Effector memory CD4-positive, alpha-beta T cell (primary cell): ENCODE measurements at regions not wholly inside any gene's neighbourhood (a gene's known extent, or its start where the extent isn't known, plus 50 kb on each side); places are given as distances from the start of the nearest gene placed in this dataset.

Experiments used
- DNase-seq, 3 donors: peaks; one replicate each; pipeline ENCODE4 v3.0.0-alpha.2; 2020
- H3K27ac ChIP-seq: 2 replicates; pipeline ENCODE4 v1.7.0; 2013; ENCODE audit warnings: mild to moderate bottlenecking, low read length, moderate library complexity; ENCODE audit not compliant: insufficient read depth, poor library complexity, severe bottlenecking
- H3K27me3 ChIP-seq: replicated peaks from 2 replicates; pipeline ENCODE4 v1.7.0; 2013; ENCODE audit warnings: mild to moderate bottlenecking, low read length; ENCODE audit not compliant: insufficient read depth, control insufficient read depth, poor library complexity, severe bottlenecking
- H3K36me3 ChIP-seq: 2 replicates; pipeline ENCODE4 v1.7.0; 2013; ENCODE audit warnings: mild to moderate bottlenecking, low read length, moderate library complexity; ENCODE audit not compliant: control insufficient read depth, insufficient read depth
- H3K4me1 ChIP-seq: 2 replicates; pipeline ENCODE4 v1.7.0; 2013; ENCODE audit warnings: low read length, mild to moderate bottlenecking; ENCODE audit not compliant: control insufficient read depth, insufficient read depth, poor library complexity, severe bottlenecking
- H3K4me3 ChIP-seq: 2 replicates; pipeline ENCODE4 v1.7.0; 2013; ENCODE audit warnings: low read length, low read depth, mild to moderate bottlenecking; ENCODE audit not compliant: insufficient read depth, poor library complexity, severe bottlenecking
- H3K9me3 ChIP-seq: 2 replicates; pipeline ENCODE4 v1.7.0; 2013; ENCODE audit warnings: mild to moderate bottlenecking, low read length, moderate library complexity; ENCODE audit not compliant: control insufficient read depth

DNA sequence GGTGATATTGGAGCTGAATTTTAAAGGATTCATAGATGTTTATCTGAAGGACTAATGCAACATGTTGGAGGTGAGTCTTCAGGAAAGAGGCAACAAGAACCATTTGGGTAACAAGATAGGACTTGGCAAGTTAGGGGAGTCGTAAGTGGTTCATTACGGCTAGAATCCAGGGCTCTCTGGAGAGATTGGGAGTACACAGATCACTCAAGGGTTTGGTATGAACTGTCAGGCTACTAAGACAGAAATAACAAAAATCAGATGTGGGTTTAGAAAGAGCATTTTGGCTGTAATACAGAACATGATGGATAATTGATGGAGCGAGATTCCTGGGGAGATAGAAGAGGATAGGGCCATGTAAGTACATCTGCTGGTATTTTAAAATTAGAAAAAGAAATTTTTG is 86.3 kb upstream of the ESR1 start:
- H3K4me3 ChIP-seq, result no peak overlapping the region
- no peaks in the 10 kb centered on the region for H3K9me3 ChIP-seq
- no peak overlapping the region for H3K27ac ChIP-seq
- H3K27me3 ChIP-seq, result no peaks in the 10 kb centered on the region
- no peak for DNase-seq
- H3K36me3 ChIP-seq, result no peaks in the 10 kb centered on the region
- H3K4me1 ChIP-seq, result peaks cover 5% of the 10 kb centered on the region

DNA sequence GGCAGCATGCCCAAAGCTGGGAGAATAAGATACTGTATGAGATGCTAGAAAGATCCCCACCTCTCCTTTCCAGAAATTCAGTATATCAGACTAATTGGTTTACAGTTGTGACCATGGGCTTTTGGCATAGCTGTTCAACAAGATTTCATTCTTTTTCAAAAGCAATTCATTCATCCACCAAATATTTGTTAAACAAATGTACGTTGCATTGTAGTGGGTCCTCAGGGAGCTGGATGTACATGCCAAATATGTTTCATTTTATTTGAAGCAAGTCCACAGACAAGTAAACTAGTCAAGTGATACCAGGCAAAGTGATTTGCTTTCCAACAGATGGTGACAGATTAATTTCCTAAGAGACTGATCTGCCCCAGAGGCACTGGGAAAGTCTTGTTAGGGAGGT is 85.8 kb upstream of the ESR1 start:
- Histone ChIP-seq H3K27ac (no peak overlapping the region), H3K4me1 (peaks cover under 1% of the 10 kb centered on the region), H3K9me3 (no peaks in the 10 kb centered on the region), H3K4me3 (no peak overlapping the region), H3K27me3 (no peaks in the 10 kb centered on the region), H3K36me3 (no peaks in the 10 kb centered on the region)
- no peak for DNase-seq

DNA sequence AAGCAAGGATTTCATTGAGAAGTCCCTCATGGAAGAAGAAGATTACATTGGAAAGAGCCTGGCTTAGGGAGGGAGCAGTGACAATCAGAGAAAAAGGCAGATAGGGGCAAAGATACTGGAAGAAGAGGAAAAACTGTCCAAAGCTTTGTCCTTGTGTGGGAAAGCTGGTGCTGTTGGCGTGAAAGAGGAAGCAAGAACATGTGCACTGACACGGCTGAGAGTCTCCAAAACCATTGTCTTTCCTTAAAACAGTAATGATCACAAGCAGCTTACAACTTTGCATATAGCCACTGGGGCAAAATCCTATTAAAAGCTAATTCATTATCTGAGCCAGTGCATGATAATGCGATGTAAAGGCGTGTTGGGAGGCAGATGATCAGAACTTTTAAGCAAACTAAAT is 85.1 kb upstream of the ESR1 start:
- Histone ChIP-seq H3K4me1 (no peaks in the 10 kb centered on the region), H3K4me3 (no peak overlapping the region), H3K9me3 (no peaks in the 10 kb centered on the region), H3K27ac (no peak overlapping the region), H3K36me3 (no peaks in the 10 kb centered on the region), H3K27me3 (no peaks in the 10 kb centered on the region)
- no peak for DNase-seq

DNA sequence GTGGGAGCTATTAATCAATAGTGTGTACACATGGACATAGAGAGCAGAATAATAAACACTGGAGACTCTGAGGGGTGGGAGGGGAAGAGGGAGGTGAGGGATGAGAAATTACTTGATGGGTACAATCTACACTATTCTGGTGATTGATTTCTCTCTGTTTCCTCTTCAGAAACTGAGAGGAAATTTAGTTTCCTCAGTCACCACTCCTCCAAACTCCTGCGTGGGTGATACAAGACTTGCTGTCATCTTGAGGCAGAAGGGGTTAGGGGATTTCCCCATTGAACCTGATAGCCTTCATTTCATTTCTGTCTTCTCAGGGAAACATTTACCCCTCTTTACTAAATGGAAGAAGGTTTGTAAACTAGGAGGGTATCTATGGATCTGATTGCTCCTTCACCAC is 84.3 kb upstream of the ESR1 start:
- DNase-seq, result no peak
- no peaks in the 10 kb centered on the region for H3K27me3 ChIP-seq
- no peak overlapping the region for H3K4me3 ChIP-seq
- no peaks in the 10 kb centered on the region for H3K36me3 ChIP-seq
- H3K4me1 ChIP-seq, result no peaks in the 10 kb centered on the region
- no peak overlapping the region for H3K27ac ChIP-seq
- no peaks in the 10 kb centered on the region for H3K9me3 ChIP-seq

DNA sequence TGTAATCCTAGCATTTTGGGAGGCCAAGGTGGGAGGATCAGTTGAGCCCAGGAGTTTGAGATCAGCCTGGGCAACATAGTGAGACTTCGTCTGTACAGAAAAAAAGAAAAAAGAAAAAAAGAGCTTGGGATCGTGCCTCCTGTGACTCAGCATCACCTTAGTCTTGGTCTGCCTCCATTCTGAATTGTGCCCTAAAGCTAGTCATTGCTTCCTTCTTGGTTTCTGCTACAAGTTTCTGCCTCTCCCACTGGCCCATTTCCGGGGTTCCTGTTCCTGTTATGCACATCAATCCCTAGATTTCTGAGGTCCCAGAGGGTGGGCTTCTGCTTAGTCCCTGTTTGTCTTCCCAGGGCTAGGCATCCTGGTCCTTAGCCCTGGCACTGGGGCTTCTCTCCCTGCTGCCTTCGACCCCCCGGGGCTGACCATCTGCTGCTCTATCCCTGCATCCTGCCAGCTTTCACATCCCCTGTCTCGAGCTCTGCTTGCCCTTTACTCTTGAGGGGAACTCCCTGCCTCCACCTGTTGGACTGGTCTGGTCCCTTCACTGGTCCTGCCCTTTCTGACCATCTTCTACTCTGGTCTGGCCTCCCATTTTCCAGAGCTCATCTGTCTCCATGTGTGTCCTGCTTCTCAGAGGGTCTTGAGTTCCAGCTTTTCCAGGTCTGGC is 77.5 kb upstream of the ESR1 start:
- H3K27ac ChIP-seq, result no peak overlapping the region
- no peaks in the 10 kb centered on the region for H3K27me3 ChIP-seq
- no peaks in the 10 kb centered on the region for H3K36me3 ChIP-seq
- no peaks in the 10 kb centered on the region for H3K4me1 ChIP-seq
- no peak overlapping the region for H3K4me3 ChIP-seq
- no peak for DNase-seq
- H3K9me3 ChIP-seq, result no peaks in the 10 kb centered on the region

DNA sequence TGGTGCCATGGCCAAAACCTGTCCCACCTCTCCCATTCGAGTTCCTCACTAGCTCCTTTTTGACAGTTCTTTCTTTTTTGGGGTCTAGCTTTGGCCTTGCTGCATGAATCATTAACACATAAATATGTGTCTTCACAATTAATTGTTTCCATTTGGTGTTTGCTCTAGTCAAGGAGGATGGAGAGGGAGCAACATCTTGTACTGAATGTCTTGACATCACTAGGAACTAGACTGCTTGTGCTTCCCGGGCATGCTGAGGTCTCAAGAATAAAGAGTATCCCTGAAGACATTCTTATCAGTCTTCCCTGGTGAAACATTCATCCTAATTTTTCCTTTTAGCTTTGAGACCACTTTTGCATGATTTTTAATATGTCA is 77.0 kb upstream of the ESR1 start:
- no peak for DNase-seq
- H3K9me3 ChIP-seq, result no peaks in the 10 kb centered on the region
- no peaks in the 10 kb centered on the region for H3K4me1 ChIP-seq
- H3K27me3 ChIP-seq, result no peaks in the 10 kb centered on the region
- H3K27ac ChIP-seq, result no peak overlapping the region
- no peak overlapping the region for H3K4me3 ChIP-seq
- H3K36me3 ChIP-seq, result no peaks in the 10 kb centered on the region

DNA sequence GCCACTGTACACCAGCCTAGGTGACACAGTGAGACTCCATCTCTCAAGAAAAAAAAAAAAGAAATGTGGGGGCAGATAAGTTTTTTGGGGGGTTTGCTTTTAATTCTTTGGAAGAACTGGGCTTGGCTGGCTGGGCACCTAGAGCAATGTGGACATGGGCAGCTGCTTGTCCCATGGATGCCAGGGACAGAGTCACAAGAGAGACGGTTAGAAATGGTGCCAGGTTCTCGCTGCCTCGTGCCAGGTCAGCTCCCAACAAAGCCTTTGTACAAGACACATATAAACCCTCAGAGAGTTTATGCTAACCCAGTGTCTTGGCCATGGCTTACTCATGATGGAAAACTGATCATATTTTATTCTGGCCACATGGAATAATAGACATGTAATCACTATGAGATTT is 76.2 kb upstream of the ESR1 start:
- Histone ChIP-seq H3K9me3 (no peaks in the 10 kb centered on the region), H3K27ac (no peak overlapping the region), H3K4me3 (no peak overlapping the region), H3K36me3 (no peaks in the 10 kb centered on the region), H3K27me3 (no peaks in the 10 kb centered on the region), H3K4me1 (no peaks in the 10 kb centered on the region)
- no peak for DNase-seq

DNA sequence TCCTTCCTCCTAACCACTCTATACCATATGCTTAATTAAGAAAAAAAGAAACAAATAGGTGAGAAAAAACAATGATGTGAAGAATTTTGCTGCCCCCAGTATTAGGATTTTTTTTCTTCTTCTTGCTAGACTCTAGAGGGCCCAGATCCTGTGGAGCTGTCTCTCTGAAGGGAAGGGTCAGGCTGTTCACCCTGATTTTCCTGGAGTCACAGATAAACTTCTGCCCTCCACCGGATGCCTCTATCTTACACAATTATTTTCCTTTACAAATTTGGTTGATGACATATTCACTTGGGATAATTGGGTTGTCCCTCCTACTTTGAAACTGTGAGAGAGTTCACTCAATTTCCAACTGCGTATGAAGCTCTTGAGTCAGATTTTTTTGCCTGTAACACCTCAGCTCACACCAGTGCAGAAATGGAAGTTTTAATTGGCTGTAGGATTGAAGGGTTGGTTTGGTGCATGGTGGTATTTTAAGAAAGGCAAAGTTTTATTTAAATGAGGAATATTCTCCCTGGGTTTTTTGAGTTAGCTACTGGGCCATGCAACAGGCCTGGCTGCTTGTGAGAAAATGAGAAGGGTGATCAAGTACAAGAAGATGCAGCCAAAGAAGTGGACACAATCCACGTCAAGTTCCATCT is 73.7 kb upstream of the ESR1 start:
- Histone ChIP-seq H3K36me3 (no peaks in the 10 kb centered on the region), H3K9me3 (no peaks in the 10 kb centered on the region), H3K4me1 (no peaks in the 10 kb centered on the region), H3K27me3 (no peaks in the 10 kb centered on the region), H3K4me3 (no peak overlapping the region), H3K27ac (no peak overlapping the region)
- no peak for DNase-seq

DNA sequence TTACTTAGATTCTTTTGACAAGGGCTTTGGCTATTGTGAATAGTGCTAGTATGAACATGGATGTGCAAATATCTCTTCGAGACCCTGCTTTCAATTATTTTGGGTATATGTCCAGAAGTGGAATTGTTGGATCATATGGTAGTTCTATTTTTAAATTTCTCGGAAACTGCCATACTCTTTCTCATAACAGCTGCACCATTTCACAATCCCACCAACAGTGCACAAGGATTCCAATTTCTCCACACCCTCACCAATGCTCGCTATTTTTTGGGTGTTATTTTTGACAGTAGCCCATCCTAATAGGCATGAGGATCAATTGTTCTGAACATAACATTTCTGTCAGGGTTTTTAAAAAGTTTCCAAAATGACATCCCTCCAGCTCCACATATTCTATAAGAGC is 69.2 kb upstream of the ESR1 start:
- no peaks in the 10 kb centered on the region for H3K27me3 ChIP-seq
- H3K36me3 ChIP-seq, result no peaks in the 10 kb centered on the region
- H3K4me1 ChIP-seq, result no peaks in the 10 kb centered on the region
- no peak for DNase-seq
- no peak overlapping the region for H3K27ac ChIP-seq
- H3K4me3 ChIP-seq, result no peak overlapping the region
- H3K9me3 ChIP-seq, result no peaks in the 10 kb centered on the region

DNA sequence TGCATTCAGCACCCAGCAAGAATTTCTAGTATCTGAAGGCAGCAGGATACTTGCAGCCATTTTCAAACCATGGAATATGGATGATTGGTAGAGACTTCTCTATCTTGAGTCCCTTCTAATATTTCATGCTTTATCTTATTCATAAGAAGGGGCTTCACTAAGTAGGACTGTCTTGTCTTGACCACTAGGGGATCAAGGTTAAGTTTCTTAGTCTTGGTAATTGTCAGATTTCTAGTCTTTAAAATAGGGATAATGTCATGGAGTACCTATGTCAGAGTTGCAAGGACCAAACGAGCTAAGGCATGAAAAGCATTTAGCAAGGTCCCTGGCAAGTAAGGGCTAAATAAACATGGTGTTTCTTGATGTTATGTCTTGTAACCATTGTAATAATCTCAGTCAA is 68.5 kb upstream of the ESR1 start:
- no peaks in the 10 kb centered on the region for H3K4me1 ChIP-seq
- H3K4me3 ChIP-seq, result no peak overlapping the region
- no peaks in the 10 kb centered on the region for H3K27me3 ChIP-seq
- DNase-seq, result no peak
- H3K27ac ChIP-seq, result no peak overlapping the region
- H3K9me3 ChIP-seq, result no peaks in the 10 kb centered on the region
- H3K36me3 ChIP-seq, result no peaks in the 10 kb centered on the region
